ENCODE measurements at regions not wholly inside any gene's neighbourhood (a gene's known extent, or its start where the extent isn't known, plus 50 kb on each side); places are given as distances from the start of the nearest gene placed in this dataset.

GRCh38 chr2:7943446-7943845 lies 738.4 kb upstream of the ID2 start:
- TF ChIP-seq CTCF (IDR thresholded peaks at IDR 0.05; ENCODE audit: low read depth, low read length, poor library complexity, severe bottlenecking): no peak
- TF ChIP-seq EZH2phosphoT487 (IDR thresholded peaks at IDR 0.05; ENCODE audit: borderline replicate concordance, low read length): no peak
- peaks cover 22% of the 10 kb centered on the region for H3K4me1 ChIP-seq (ENCODE audit: control insufficient read depth, low read length)
- H3K79me2 ChIP-seq (ENCODE audit: control insufficient read depth, low read length): no peaks in the 10 kb centered on the region
- H3K4me2 ChIP-seq (ENCODE audit: low read length): no peak overlapping the region
- no peaks in the 10 kb centered on the region for H3K9me2 ChIP-seq (replicated peaks; ENCODE audit: control insufficient read depth, low read length)
- H3F3A ChIP-seq (ENCODE audit: control insufficient read depth, insufficient read depth): no peaks in the 10 kb centered on the region
- no peak overlapping the region for H3K27ac ChIP-seq (ENCODE audit: low read depth, low read length)
- H3K9me3 ChIP-seq (ENCODE audit: control insufficient read depth, insufficient read depth, low read length): no peaks in the 10 kb centered on the region
- no peaks in the 10 kb centered on the region for H3K27me3 ChIP-seq (ENCODE audit: control insufficient read depth, low read length)
- H3K4me3 ChIP-seq (ENCODE audit: low read length): no peak overlapping the region
- no peaks in the 10 kb centered on the region for H4K20me1 ChIP-seq (ENCODE audit: control insufficient read depth, insufficient read depth, low read depth, low read length)
- H3K36me3 ChIP-seq (ENCODE audit: control insufficient read depth, low read length): no peaks in the 10 kb centered on the region

GRCh38 chr2:7945026-7945425 lies 736.8 kb upstream of the ID2 start:
- Histone ChIP-seq H3K9me2 (replicated peaks; ENCODE audit: control insufficient read depth, low read length) (no peaks in the 10 kb centered on the region), H3K4me3 (ENCODE audit: low read length) (no peak overlapping the region), H3K9me3 (ENCODE audit: control insufficient read depth, insufficient read depth, low read length) (no peaks in the 10 kb centered on the region), H3K4me2 (ENCODE audit: low read length) (no peak overlapping the region), H3K4me1 (ENCODE audit: control insufficient read depth, low read length) (peaks cover 22% of the 10 kb centered on the region), H4K20me1 (ENCODE audit: control insufficient read depth, insufficient read depth, low read depth, low read length) (no peaks in the 10 kb centered on the region), H3K27ac (ENCODE audit: low read depth, low read length) (no peak overlapping the region), H3F3A (ENCODE audit: control insufficient read depth, insufficient read depth) (no peaks in the 10 kb centered on the region), H3K27me3 (ENCODE audit: control insufficient read depth, low read length) (no peaks in the 10 kb centered on the region), H3K79me2 (ENCODE audit: control insufficient read depth, low read length) (no peaks in the 10 kb centered on the region), H3K36me3 (ENCODE audit: control insufficient read depth, low read length) (no peaks in the 10 kb centered on the region)
- no peak for TF ChIP-seq EZH2phosphoT487 (IDR thresholded peaks at IDR 0.05; ENCODE audit: borderline replicate concordance, low read length)
- no peak for TF ChIP-seq CTCF (IDR thresholded peaks at IDR 0.05; ENCODE audit: low read depth, low read length, poor library complexity, severe bottlenecking)

- H3F3A ChIP-seq (ENCODE audit: control insufficient read depth, insufficient read depth): no peaks in the 10 kb centered on the region
- H3K4me1 ChIP-seq (ENCODE audit: control insufficient read depth, low read length): no peaks in the 10 kb centered on the region; the same call in 1 of the 2 replicates
- H3K4me2 ChIP-seq (ENCODE audit: low read length): no peak overlapping the region
- no peak overlapping the region for H3K27ac ChIP-seq (ENCODE audit: low read depth, low read length)
- H4K20me1 ChIP-seq (ENCODE audit: control insufficient read depth, insufficient read depth, low read depth, low read length): no peaks in the 10 kb centered on the region
- H3K36me3 ChIP-seq (ENCODE audit: control insufficient read depth, low read length): no peaks in the 10 kb centered on the region
- H3K9me2 ChIP-seq (replicated peaks; ENCODE audit: control insufficient read depth, low read length): no peaks in the 10 kb centered on the region
- H3K79me2 ChIP-seq (ENCODE audit: control insufficient read depth, low read length): no peaks in the 10 kb centered on the region
- H3K4me3 ChIP-seq (ENCODE audit: low read length): no peak overlapping the region
- H3K27me3 ChIP-seq (ENCODE audit: control insufficient read depth, low read length): no peaks in the 10 kb centered on the region
- H3K9me3 ChIP-seq (ENCODE audit: control insufficient read depth, insufficient read depth, low read length): no peaks in the 10 kb centered on the region
- TF ChIP-seq CTCF (IDR thresholded peaks at IDR 0.05; ENCODE audit: low read depth, low read length, poor library complexity, severe bottlenecking): no peak
- no peak for TF ChIP-seq EZH2phosphoT487 (IDR thresholded peaks at IDR 0.05; ENCODE audit: borderline replicate concordance, low read length)
These were observed 731.7 kb upstream of the ID2 start for GRCh38 chr2:7950035-7950612.

Measured in DOHH2 (cell line).